Ishikawa (cell line): ENCODE measurements at regions not wholly inside any gene's neighbourhood (a gene's known extent, or its start where the extent isn't known, plus 50 kb on each side); places are given as distances from the start of the nearest gene placed in this dataset.

ENCODE experiments used
- CEBPB ChIP-seq: IDR thresholded peaks from 2 replicates; pipeline ENCODE4 v1.6.1; 2012
- MAX ChIP-seq: IDR thresholded peaks from 2 replicates; pipeline ENCODE4 v1.6.1; 2012
- RAD21 ChIP-seq: IDR thresholded peaks from 2 replicates; pipeline ENCODE4 v1.6.1; 2012; ENCODE audit warnings: low read depth
- REST ChIP-seq: IDR thresholded peaks from 2 replicates; pipeline ENCODE4 v1.6.1; 2012; ENCODE audit warnings: low read depth, mild to moderate bottlenecking
- TEAD4 ChIP-seq: IDR thresholded peaks from 2 replicates; pipeline ENCODE4 v1.6.1; 2012
- USF1 ChIP-seq: IDR thresholded peaks from 2 replicates; pipeline ENCODE4 v1.6.1; 2012
- YY1 ChIP-seq: IDR thresholded peaks from 2 replicates; pipeline ENCODE4 v1.6.1; 2012; ENCODE audit warnings: low read depth

GRCh38 chr4:141570290-141570689 lies 66.1 kb upstream of the IL15 start:
- TF ChIP-seq USF1 (no peak), MAX (no peak), TEAD4 (no peak), REST (no peak), YY1 (no peak), CEBPB (no peak), RAD21 (no peak)
